ENCODE measurements at regions not wholly inside any gene's neighbourhood (a gene's known extent, or its start where the extent isn't known, plus 50 kb on each side); places are given as distances from the start of the nearest gene placed in this dataset.

DNA sequence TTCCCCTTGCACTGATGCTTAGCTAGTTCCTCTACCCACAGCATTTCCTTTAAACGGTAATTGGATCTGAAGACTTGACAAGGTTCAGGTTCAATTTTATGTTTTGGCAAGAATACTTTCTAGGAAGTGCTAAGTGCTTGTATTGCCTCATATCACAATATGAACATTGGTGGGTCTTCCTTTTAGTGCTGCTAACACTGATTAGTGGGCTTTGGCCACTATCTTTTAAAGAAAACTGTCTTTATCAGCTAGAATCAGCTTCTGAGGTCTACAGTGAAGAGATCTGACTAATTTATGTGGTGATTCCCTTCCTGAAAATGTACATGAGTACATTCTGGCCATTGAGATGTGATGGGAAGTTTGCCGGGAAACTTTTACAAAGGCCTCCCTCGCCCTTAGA, 316.7 kb upstream of the KLF3 start:
- H3K27ac ChIP-seq (ENCODE audit: low read length): no peak overlapping the region
- H3K79me2 ChIP-seq (ENCODE audit: low read length): no peaks in the 10 kb centered on the region
- H3K9me3 ChIP-seq (ENCODE audit: insufficient read depth, low read length): peaks cover 3% of the 10 kb centered on the region; the same call in 1 of the 2 replicates
- H3K36me3 ChIP-seq (replicated peaks; ENCODE audit: low read depth, low read length): no peaks in the 10 kb centered on the region
- no peaks in the 10 kb centered on the region for H3K4me1 ChIP-seq (ENCODE audit: low read length)
- H3K27me3 ChIP-seq (ENCODE audit: low read depth, low read length): peaks cover 25% of the 10 kb centered on the region
- no peak overlapping the region for H2AFZ ChIP-seq (ENCODE audit: low read depth, low read length)
- H3K4me2 ChIP-seq (ENCODE audit: low read length): no peak overlapping the region
- H4K20me1 ChIP-seq (ENCODE audit: insufficient read depth, low read length): no peaks in the 10 kb centered on the region
- TF ChIP-seq, protein P1, sequence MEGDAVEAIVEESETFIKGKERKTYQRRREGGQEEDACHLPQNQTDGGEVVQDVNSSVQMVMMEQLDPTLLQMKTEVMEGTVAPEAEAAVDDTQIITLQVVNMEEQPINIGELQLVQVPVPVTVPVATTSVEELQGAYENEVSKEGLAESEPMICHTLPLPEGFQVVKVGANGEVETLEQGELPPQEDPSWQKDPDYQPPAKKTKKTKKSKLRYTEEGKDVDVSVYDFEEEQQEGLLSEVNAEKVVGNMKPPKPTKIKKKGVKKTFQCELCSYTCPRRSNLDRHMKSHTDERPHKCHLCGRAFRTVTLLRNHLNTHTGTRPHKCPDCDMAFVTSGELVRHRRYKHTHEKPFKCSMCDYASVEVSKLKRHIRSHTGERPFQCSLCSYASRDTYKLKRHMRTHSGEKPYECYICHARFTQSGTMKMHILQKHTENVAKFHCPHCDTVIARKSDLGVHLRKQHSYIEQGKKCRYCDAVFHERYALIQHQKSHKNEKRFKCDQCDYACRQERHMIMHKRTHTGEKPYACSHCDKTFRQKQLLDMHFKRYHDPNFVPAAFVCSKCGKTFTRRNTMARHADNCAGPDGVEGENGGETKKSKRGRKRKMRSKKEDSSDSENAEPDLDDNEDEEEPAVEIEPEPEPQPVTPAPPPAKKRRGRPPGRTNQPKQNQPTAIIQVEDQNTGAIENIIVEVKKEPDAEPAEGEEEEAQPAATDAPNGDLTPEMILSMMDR (IDR thresholded peaks at IDR 0.05; ENCODE audit: low read depth, low read length): no peak
- TF ChIP-seq EZH2phosphoT487 (IDR thresholded peaks at IDR 0.05; ENCODE audit: low read depth): no peak
- no peak overlapping the region for H3K9ac ChIP-seq (ENCODE audit: low read length)
- no peak overlapping the region for H3K4me3 ChIP-seq (ENCODE audit: low read length)

DNA sequence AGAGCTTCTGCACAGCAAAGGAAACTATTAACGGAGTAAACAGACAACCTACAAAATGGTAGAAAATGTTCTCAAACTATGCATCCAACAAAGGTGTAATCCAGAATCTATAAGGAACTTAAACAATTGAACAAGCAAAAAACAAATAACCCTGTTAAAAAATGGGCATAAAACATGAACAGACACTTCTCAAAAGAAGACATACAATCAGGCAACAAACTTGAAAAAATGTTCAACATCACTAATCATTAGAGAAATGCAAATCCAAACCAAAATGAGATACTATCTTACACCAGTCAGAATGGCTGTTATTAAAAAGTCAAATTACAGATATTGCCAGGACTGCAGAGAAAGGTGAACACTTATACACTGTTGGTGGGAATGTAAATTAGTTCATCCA, 309.6 kb upstream of the KLF3 start:
- Histone ChIP-seq H4K20me1 (ENCODE audit: insufficient read depth, low read length) (no peaks in the 10 kb centered on the region), H3K4me2 (ENCODE audit: low read length) (no peak overlapping the region), H3K4me3 (ENCODE audit: low read length) (no peak overlapping the region), H3K4me1 (ENCODE audit: low read length) (no peaks in the 10 kb centered on the region), H3K9ac (ENCODE audit: low read length) (no peak overlapping the region), H3K36me3 (replicated peaks; ENCODE audit: low read depth, low read length) (no peaks in the 10 kb centered on the region), H2AFZ (ENCODE audit: low read depth, low read length) (no peak overlapping the region), H3K27me3 (ENCODE audit: low read depth, low read length) (peaks cover 10% of the 10 kb centered on the region; the same call in 1 of the 2 replicates), H3K9me3 (ENCODE audit: insufficient read depth, low read length) (no peaks in the 10 kb centered on the region), H3K27ac (ENCODE audit: low read length) (no peak overlapping the region), H3K79me2 (ENCODE audit: low read length) (no peaks in the 10 kb centered on the region)
- TF ChIP-seq, protein P1 (IDR thresholded peaks at IDR 0.05; ENCODE audit: low read depth, low read length): no peak
- TF ChIP-seq EZH2phosphoT487 (IDR thresholded peaks at IDR 0.05; ENCODE audit: low read depth): no peak

DNA sequence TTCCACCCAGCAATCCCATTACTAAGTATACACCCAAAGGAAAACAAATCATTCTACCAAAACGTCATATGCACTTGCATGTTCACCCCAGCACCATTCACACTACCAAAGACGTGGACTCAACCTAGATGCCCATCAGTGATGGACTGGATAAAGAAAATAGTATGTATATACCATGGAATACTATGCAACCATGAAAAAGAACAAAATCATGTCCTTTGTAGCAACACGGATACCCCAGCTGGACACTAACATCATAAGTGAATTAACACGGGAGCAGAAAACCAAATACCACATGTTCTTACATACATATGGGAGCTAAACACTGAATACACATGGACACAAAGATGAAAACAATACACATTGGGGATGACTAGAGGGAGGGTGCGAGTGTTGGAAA, 309.1 kb upstream of the KLF3 start:
- H3K79me2 ChIP-seq (ENCODE audit: low read length): no peaks in the 10 kb centered on the region
- no peak overlapping the region for H3K9ac ChIP-seq (ENCODE audit: low read length)
- H2AFZ ChIP-seq (ENCODE audit: low read depth, low read length): no peak overlapping the region
- H4K20me1 ChIP-seq (ENCODE audit: insufficient read depth, low read length): no peaks in the 10 kb centered on the region
- no peaks in the 10 kb centered on the region for H3K4me1 ChIP-seq (ENCODE audit: low read length)
- H3K9me3 ChIP-seq (ENCODE audit: insufficient read depth, low read length): no peaks in the 10 kb centered on the region
- no peaks in the 10 kb centered on the region for H3K36me3 ChIP-seq (replicated peaks; ENCODE audit: low read depth, low read length)
- TF ChIP-seq, protein P1 (IDR thresholded peaks at IDR 0.05; ENCODE audit: low read depth, low read length): no peak
- TF ChIP-seq EZH2phosphoT487 (IDR thresholded peaks at IDR 0.05; ENCODE audit: low read depth): no peak
- peaks cover 13% of the 10 kb centered on the region; the same call in 1 of the 2 replicates for H3K27me3 ChIP-seq (ENCODE audit: low read depth, low read length)
- H3K27ac ChIP-seq (ENCODE audit: low read length): no peak overlapping the region
- H3K4me2 ChIP-seq (ENCODE audit: low read length): no peak overlapping the region
- no peak overlapping the region for H3K4me3 ChIP-seq (ENCODE audit: low read length)

DNA sequence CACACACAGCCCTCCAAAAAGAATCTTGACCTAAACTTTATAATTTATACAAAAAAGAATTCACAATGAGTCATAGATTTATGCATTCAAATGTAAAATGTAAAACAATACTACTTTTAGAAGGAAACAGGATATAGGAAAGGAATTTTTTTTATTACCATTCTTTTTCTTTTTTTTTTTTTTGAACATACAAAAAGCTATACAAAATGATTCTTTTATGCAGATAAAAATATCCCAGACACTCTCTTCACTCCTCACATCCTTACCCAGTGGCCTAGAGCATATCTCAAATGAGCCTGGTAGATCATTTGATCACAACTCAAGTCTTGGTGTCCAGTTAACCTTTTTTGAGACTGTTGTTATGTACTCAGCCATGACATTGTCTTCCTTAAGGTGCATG, 307.3 kb upstream of the KLF3 start:
- Histone ChIP-seq H3K4me1 (ENCODE audit: low read length) (no peaks in the 10 kb centered on the region), H3K79me2 (ENCODE audit: low read length) (no peaks in the 10 kb centered on the region), H3K9ac (ENCODE audit: low read length) (no peak overlapping the region), H3K27ac (ENCODE audit: low read length) (no peak overlapping the region), H3K36me3 (replicated peaks; ENCODE audit: low read depth, low read length) (no peaks in the 10 kb centered on the region), H3K27me3 (ENCODE audit: low read depth, low read length) (peaks cover 7% of the 10 kb centered on the region; the same call in 1 of the 2 replicates), H3K9me3 (ENCODE audit: insufficient read depth, low read length) (no peaks in the 10 kb centered on the region), H3K4me3 (ENCODE audit: low read length) (no peak overlapping the region), H3K4me2 (ENCODE audit: low read length) (no peak overlapping the region), H4K20me1 (ENCODE audit: insufficient read depth, low read length) (no peaks in the 10 kb centered on the region), H2AFZ (ENCODE audit: low read depth, low read length) (no peak overlapping the region)
- no peak for TF ChIP-seq EZH2phosphoT487 (IDR thresholded peaks at IDR 0.05; ENCODE audit: low read depth)
- TF ChIP-seq, protein P1 (IDR thresholded peaks at IDR 0.05; ENCODE audit: low read depth, low read length): no peak
